PFSK-1 (cell line): ENCODE measurements at regions not wholly inside any gene's neighbourhood (a gene's known extent, or its start where the extent isn't known, plus 50 kb on each side); places are given as distances from the start of the nearest gene placed in this dataset.

Source experiments
- FOXP2 ChIP-seq: optimal IDR thresholded peaks from 2 replicates; pipeline ENCODE3; 2011; ENCODE audit warnings: borderline replicate concordance, control low read depth, inconsistent platforms; ENCODE audit not compliant: insufficient read depth; ENCODE audit errors: extremely low read length, extremely low read depth
- POLR2AphosphoS5 ChIP-seq: IDR thresholded peaks from 2 replicates; pipeline ENCODE4 v1.6.1; 2012; ENCODE audit warnings: low read depth, mild to moderate bottlenecking, control low read depth, low read length, moderate library complexity
- TAF1 ChIP-seq: IDR thresholded peaks from 2 replicates; pipeline ENCODE4 v1.6.1; 2012; ENCODE audit warnings: low read length, control low read depth, borderline replicate concordance; ENCODE audit not compliant: insufficient read depth

DNA sequence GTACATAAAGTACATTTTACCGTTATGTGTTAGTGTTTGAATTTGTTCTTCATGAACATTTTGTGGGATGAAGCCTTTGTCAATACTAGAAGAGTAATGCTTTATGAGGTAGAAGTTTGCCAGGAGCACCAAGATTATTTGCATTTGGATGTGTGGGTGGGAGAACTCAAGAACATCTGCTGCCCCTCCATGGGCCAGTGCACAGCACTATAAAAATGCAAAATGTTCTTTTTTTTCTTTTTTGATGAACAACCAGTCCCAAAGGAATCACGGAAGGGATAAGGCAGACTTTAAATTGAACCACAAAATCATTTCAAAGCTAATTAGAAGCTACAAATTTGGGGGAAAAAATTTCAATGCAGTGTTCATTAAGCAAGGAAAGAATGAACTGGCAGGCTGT, 300.3 kb upstream of the NWD2 start:
- TF ChIP-seq TAF1 (no peak), FOXP2 (no peak), POLR2AphosphoS5 (no peak)
